ENCODE measurements at regions not wholly inside any gene's neighbourhood (a gene's known extent, or its start where the extent isn't known, plus 50 kb on each side); places are given as distances from the start of the nearest gene placed in this dataset.

GRCh38 chr18:78297048-78297447 is 682.6 kb upstream of the SALL3 start:
- TF ChIP-seq, protein P1, sequence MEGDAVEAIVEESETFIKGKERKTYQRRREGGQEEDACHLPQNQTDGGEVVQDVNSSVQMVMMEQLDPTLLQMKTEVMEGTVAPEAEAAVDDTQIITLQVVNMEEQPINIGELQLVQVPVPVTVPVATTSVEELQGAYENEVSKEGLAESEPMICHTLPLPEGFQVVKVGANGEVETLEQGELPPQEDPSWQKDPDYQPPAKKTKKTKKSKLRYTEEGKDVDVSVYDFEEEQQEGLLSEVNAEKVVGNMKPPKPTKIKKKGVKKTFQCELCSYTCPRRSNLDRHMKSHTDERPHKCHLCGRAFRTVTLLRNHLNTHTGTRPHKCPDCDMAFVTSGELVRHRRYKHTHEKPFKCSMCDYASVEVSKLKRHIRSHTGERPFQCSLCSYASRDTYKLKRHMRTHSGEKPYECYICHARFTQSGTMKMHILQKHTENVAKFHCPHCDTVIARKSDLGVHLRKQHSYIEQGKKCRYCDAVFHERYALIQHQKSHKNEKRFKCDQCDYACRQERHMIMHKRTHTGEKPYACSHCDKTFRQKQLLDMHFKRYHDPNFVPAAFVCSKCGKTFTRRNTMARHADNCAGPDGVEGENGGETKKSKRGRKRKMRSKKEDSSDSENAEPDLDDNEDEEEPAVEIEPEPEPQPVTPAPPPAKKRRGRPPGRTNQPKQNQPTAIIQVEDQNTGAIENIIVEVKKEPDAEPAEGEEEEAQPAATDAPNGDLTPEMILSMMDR (IDR thresholded peaks at IDR 0.05) = no peak
- TF ChIP-seq POLR2AphosphoS5 (IDR thresholded peaks at IDR 0.05) (no peak), POLR2A (IDR thresholded peaks at IDR 0.05) (no peak)
